Eye (tissue), 1 donor: ENCODE measurements at regions not wholly inside any gene's neighbourhood (a gene's known extent, or its start where the extent isn't known, plus 50 kb on each side); places are given as distances from the start of the nearest gene placed in this dataset.
A peak's percentile ranks its signal among the peaks of the same experiment; 100 is the strongest.
"Not testable (repeated sequence)": the region's sequence is repeated elsewhere in the genome, so short reads cannot be mapped to it uniquely, and the experiment has no call there.

Source experiments
- DNase-seq: peaks from one replicate; pipeline ENCODE4 v3.0.0-alpha.2; 2015

DNA sequence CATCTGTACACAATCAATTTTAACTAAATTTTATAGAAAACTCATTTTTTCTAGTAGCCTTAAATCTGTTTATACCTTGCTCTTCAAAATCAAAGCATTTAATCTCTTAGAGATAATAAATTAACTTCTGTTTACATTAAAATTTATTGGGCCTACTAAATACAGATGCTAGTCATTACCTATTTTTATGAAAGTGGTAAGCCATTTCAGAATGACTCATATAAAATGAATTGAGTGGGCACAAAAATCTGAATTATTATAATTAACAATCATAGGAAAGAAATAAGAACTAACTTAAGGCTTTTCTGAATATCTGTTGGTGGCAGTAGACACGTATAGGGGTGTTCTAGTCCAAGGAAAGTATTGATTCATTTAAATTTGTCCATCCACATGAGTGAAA lies 157.9 kb downstream of the KCNJ2 start:
- DNase-seq: no peak

DNA sequence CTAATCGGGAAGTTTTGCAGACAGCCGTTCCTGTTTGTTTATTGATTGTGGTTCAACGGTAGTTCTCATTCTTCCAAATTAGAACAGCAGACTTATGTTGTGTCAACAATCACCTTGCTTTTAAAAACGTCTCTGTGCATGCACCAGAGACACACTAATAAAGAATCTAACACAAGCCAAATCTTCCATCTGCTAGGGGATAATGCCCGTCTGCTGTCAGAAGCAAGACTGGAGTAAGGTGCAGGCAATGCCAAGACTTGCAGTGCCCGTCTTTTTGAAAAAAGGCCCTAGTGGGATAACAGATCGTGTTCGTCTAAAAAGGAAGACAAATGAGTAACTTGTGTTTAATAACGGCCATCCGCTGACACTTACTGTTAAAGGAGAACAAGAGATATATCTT lies 158.4 kb downstream of the KCNJ2 start:
- DNase-seq: no peak

DNA sequence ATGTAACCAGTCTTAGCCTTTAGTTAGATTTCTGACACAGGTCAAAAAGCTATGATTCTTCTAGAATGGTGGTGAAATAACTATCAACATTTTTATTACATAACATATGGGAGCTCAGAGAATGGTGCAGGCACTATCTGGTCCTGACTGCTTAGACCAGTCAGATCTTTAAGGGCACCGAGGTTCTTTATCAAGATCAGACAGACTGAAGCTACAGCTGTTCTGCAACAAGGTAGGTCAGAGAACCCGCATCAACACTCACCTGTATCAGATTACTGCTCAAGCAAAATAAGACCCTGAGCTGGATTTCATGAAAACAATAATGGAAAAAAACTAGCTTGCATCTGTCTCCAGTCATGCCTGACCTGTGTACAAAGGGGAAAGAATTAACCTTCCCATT lies 160.4 kb downstream of the KCNJ2 start:
- no peak for DNase-seq

DNA sequence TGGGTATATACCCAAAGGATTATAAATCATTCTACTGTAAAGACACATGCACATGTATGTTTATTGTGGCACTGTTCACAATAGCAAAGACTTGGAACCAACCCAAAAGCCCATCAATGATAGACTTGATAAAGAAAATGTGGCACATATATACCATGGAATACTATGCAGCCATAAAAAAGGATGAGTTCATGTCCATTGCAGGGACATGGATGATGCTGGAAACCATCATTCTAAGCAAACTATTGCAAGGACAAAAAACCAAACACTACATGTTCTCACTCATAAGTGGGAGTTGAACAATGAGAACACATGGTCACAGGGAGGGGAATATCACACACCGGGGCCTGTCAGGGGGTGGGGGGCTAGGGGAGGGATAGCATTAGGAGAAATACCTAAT lies 161.7 kb downstream of the KCNJ2 start:
- DNase-seq: not testable (repeated sequence)

DNA sequence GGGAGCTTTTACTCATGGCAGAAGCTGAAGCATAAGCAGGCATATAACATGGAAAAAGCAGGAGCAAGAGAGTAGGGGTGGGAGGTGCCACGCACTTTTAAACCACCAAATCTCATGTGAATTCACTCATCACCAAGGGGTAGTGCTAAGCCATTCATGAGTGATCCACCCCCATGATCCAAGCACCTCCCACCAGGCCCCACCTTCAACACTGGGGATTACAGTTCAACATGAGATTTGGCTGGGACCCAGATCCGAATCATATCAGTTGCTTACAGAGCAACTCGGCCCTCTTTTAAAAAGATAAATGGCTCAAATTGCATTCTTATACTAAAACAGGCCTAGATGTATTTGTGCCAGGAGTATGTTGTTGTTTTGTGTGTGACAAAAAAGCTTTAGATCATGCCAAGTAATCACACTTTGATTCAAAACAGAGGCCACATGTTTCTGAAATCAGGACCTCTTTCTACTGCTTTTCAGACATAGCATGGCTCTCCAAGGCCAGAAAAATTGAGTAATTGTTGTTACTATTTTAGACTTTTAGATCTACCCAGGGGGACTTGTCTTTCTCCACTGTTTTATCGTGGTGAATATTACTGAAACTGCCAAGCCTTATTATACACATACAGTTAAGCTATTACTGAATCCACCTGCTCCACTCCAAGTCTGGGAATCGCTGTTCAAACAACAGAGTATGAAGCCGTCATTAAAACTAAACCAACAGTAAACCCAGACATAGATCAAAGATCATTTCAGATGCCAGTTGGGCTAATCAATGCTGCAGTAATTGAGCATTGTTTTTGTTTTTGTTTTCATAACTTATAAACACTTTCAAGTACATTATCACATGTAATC lies 163.3 kb downstream of the KCNJ2 start:
- no peak for DNase-seq

DNA sequence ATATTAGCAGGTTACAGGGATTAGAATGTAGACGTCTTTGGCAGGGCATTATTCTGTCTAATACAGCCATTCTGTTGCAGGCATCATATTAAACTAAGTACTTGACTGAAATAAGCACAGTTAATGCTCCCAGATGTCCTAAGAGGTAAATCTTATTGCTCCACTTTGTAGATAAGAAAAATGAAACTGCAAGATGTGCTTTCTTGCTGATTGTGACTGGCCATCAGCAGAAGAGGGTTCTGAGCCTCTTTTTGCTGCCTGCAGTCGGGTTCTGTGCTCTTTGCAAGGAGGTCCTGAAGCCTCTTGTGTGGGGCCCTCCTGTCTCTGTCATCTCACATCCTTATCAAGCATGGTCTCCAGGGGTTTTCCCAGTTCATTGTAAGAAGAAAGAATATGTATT lies 167.1 kb downstream of the KCNJ2 start:
- DNase-seq: no peak

DNA sequence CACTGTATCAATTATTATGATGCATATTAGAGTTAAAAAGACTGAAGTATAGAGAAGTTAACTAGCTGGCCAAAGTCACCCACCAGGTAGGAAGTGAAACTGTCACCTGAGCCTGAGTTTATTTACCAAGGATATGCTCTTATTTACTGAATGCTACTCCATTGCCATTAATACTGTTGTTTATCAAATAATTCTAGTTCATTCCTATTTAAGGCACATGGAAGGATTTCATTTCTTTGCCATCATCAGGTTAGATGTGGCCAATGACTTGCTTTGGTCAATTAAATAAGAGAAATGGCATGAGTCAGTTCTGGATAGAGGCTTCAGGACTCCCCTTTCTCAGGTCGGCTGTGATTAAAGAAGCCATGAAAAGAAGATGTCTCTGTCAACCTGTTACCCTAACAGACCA lies 169.6 kb downstream of the KCNJ2 start:
- no peak for DNase-seq

DNA sequence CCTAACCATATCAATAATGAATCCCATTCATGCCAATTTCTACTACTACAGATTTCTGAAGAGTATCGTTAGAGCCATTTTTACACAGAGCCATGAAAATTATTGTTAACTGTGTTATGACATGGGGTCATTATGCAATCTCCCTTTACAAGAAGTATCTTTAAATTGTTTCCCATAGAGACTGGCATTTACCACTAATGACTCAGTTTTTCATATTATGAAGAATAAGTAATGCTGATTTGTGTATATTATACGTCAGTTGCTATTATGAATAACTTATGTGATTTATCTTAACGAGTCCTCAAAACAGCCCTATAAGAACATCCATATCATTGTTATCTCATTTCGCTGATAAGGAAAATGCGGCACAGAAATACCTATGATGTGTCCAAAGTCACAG lies 173.8 kb downstream of the KCNJ2 start:
- DNase-seq: no peak

DNA sequence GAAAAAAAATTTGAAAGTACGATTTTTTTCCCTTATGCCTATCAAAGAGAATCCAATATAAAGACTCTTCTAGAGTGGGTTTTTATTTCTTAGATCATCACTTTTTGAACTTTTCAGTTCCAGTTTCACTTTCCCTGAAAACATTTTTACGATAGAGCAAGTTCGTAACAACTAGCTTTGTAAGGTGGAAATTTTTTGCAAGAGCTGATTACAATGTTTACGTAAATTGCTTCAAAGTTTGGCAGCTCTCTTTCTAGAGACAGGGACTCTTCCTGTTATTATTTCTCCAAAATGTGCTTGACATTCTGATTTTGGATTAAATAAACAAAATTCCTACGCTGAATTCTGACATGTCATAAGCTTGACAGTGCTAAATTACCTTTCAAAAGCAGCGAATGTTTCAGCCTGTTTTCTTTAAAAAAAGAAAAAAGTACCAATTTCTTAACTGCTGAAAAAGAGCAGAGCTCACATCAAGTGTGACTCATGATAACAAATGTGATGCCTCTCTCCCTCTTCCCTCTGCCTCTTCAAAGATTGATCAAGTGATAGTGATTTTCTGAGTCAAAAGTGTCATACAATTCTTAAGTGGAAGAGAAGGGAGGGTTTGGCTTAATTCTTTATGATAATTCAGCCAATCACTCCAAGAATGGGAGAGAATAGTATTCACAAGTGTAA lies 175.2 kb downstream of the KCNJ2 start:
- DNase-seq: no peak

DNA sequence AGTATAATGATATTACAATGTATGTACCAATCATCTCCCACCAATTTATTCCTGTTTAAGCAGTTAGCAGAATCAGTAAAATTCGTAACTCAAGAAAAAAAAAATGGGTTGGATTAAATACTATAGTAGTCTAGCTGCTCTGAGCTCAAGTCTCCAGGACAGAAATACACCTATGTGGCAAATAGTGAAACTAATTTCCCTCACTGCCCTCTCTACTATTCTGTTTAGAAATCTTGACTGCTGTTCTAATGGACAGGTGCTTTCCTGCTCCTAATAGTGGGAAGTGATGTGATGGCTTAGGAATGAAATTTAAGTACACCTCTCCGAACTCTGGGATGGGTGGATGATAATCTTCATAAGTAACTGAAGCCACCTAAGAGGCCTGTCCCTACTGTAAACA lies 175.7 kb downstream of the KCNJ2 start:
- no peak for DNase-seq

DNA sequence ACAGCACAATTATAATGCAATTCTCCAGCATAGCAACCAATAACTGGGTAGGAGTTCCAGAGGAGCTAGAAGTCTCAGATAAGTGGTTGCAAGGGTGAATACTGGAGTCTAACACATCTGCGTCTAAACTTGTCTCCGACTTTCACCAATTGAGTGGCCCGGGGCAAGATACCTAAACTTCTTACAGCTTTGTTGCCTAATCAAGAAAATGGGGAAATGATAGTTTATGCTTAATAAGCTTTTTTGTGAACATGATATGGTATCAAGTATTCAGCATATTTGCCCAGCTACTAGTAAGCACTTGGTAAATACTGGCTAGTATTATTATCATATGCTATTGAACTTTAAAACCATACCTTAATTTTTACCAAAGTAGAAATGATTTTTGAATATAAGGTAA lies 183.5 kb downstream of the KCNJ2 start:
- DNase-seq: no peak

DNA sequence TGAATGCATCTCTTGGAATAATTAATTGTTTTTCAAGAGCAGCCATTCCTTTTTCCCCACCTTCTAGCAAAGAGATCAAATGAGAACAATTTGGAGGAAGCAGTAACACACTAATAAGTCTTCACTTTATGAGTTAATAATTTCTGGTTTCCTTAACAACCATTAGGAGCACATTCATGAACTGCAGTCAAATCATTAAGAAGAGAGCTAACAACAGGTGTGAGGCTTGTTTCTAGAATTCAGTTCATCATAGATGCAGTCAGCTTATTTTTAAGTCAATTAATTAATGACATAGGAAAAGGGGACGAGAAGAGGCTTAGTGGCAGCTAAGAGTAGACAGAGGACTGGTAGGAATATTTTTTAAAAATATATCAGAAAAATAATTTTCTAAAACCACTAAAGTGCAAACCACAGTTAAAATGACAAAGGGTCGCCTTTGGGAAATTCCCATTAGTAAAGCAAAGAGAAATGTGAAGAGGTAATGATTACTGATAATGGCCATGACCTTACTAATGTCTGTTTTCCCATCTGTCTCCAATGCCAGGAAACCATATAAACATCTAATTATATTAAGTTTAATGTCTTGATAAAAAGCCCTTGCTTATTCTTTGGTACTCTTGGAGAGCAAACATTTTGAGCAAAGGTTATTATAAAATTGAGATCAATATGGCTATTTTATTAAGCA lies 184.2 kb downstream of the KCNJ2 start:
- DNase-seq: no peak

DNA sequence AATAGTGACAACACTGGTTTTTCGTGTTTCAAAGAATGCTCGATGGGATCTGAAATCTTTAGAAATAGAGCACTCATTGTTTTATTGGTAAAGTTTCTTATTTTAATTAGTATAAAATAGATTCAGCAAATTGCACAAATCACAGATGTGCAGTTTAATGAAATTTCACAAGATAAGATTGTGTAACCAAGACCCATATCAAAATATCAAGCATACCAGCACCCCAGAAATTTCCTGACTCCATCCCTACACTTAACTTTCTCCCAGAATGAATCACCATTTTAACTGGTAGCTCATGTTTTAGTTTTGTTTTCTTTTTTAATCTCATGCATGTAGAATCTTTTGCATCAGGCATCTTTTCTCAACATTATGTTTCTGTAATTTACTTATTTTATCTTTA lies 185.9 kb downstream of the KCNJ2 start:
- no peak for DNase-seq

DNA sequence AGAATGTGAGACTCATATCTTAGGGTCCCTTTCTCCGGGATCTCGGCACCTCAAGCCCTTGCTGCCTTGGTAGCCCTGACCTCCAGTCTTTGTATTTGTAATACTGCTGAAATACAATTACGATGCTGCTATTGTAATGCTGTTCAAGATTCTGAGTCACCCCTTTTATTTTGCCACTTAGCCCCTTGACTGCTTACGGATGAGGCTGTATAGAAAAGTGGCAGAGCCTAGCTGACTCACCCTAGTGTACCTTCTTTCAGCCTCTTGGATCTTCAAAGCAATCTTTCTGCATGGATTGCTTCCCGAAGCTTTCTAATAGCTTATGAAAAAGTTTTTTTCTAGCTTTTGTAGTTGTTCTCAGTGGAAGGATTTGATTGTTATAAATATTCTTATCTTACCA lies 187.9 kb downstream of the KCNJ2 start:
- no peak for DNase-seq

DNA sequence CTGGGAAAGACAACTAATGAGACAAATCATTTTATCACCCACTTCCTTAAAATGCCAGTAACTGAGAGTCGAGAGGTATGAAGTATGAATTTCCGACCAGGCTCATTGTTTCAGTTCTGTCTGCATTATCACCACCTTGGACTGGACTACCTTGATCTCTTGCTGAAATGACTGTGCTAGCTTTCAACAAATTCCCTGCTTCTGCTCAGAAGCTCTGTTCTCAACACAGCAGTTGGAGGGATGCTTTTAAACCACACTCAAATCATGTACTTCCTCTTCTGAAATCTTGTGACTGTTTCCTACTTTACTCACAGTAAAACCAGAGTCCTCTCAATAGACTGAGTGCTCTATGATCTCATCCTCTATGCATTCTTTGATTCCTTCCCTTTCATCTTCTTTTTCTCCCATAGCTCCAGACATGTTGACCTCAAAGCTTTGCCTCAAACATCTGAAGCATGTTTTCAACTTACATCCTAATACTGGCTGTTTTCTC lies 195.8 kb downstream of the KCNJ2 start:
- DNase-seq: peak; percentile 12

DNA sequence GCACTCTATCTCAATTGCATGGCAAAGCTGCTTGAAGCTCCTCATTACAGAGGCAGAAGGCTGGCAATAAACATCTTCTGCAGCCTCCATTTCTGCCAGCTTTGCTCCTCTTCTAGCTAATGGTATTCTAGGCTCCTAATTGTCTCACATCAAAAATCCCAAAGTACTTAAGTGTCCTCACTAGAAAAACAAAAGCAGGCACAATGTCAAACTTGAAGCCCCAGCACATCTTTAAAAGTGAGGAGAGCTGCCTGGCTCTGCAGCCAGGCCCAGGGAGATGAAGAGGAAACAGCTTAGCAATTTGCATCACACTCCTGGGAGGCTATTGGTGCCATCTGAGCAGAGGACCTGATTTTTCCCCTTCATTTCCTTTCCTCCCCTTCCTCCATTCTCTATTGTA lies 197.1 kb downstream of the KCNJ2 start:
- peak; percentile 36 for DNase-seq

DNA sequence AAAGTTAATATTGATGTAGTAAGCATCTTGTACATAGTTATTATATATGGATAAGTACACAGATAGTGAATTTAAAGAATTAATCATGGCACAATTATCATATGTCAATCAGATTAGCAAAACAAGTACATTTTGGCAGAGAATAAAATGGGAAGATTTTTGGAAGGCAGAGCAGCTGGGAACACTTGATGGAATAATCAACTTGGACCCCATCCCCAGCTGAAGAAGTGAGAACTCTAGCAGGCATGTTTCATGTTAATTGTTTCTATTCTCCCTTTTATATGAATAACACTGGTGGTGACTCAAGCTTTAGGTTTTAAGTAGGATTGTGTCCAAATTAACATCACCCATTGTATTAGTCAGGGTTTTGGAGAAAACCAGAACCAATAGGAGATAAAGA lies 198.7 kb downstream of the KCNJ2 start:
- no peak for DNase-seq

DNA sequence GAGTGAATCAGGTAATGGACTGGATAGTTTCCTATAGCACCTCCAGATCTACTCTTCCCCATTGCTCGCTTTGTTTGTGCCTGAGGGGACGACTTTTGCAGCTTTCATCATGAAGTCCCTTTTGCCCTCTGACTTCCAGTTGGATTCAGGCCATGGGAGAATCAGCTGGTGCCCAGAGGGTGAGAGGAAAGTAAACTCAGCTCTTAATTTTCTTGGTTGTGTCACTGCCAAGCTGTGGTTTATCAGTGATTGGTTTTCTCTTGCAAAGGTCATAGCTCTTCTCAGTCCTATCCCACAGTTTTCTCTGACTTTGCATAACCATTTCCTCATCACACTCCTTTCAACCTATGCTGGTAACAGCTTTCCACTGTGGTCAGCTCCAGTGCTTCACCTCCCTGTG lies 200.1 kb downstream of the KCNJ2 start:
- no peak for DNase-seq

DNA sequence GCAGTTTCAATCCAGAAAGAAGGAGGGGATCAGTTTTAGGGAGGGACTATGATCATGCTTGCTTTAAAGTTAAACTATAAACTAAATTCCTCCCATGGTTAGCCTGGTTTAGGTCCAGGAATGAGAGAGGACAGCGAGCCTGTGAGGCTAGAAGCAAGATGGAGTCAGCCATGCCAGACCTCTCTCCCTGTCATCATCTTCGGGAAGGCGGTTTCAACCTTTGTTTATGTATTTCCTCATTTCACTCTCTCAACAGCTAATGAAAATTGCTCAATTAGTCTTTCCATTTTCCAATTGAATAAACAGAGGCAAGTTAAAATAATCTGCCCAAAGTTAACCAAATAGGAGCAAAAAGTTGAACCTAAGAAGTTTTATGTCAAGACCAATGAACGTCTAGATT lies 201.5 kb downstream of the KCNJ2 start:
- no peak for DNase-seq

DNA sequence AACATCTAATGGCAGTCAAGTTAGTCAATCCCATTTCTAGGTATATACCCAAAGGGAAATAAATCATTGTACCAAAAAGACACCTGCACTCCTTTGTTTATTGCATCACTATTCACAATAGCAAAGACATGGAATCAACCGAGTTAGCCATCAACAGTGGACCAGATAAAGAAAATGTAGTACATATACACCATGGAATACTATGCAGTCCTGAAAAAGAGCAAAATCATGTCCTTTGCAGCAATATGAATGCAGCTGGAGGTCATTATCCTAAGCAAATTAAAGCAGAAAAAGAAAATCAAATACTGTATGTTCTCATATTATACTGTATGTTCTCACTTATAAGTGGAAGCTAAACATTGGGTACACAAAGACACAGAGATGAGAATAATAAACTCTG lies 204.0 kb downstream of the KCNJ2 start:
- DNase-seq: no peak

DNA sequence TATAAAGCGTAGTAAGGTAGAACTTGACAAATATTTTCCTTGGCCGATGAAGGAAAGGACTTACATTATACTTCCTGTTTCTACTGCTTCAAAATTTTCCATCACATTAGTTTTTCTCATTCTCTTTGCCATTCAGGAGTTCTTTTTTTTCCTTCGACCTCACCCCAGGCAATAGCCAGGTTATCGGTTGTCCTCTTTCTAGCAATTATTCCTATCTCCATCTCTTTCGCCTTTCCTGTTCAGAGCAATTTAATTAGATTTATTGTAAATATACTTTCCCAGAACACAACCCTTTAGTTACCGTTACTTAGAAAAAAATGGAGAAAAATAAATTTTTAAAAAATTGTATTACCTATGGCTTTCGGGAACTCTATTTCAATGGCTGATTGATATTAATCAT lies 205.2 kb downstream of the KCNJ2 start:
- no peak for DNase-seq

DNA sequence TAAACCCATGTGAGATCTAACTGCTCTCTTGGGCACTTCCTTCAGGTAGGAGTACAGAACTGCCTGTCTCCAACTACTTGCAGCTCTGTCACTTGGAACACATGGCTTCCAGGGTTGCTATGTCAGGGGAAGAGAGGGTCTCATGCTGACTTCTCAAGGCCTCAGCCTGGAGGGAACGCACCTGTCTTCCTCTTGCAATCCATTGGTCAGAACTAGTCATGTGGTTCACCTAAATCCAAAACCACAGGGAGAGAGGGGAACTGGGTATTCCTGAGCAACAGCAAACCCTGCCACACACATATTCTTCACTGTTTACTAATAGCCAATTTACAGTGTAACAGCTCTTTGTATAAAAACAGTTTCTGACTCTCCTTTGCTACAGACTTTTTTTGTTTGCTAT lies 206.1 kb downstream of the KCNJ2 start:
- DNase-seq: no peak

DNA sequence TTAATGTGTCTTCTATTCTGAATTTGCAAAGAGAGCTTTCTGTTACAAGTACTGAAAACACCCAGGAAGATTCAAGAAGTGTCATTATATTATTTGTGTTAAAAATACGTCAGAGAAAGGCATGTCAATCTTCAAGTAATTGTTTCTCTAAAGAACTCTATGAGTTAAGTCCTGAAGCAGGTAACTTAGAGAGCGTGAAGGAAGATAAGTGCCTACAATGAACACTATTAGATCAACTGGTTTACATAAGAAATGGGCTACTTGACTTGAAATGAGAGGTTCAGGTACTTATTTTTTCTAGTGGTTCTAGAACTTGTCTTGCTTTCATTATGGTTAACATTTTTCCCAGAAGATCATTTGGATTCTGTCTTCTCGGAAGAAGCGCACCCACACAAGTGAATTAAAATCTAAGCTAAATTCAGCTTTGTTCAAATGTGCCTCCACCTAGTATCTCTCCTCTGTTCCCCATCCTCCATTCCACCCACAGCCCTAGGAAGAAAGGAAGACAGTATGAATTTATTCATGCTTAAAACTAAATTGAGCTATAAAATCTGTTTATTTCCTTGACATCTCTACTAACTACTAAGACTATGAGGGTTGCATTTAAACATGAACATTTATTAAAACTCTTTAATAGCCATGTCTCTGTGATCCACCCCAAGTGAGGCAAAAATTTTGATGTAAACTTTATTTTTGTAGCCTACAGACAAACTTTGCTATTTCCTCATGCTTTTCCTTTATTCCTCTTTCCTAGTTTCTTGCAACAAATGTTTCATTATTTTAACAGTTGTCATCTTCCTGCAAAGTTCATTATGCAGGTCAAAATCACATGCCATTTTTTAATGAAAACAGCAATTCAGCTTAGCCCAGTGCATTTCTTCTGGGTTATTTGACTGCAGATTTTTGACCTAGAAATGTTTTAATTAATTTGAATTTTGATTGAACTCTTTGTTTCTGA lies 206.8 kb downstream of the KCNJ2 start:
- DNase-seq: no peak
